PC-3 (cell line): ENCODE measurements at regions not wholly inside any gene's neighbourhood (a gene's known extent, or its start where the extent isn't known, plus 50 kb on each side); places are given as distances from the start of the nearest gene placed in this dataset.

Source experiments
- CTCF ChIP-seq: fragments of 300-600 bp; sonication (generic); conservative IDR thresholded peaks from 2 replicates; pipeline ENCODE4 v1.5.1; 2017; ENCODE audit warnings: antibody characterized with exemption, low read depth, mild to moderate bottlenecking, low read length
- EZH2 ChIP-seq: fragments of 300-600 bp; sonication (generic); IDR thresholded peaks from one replicate; pipeline ENCODE4 v1.6.1; 2017; ENCODE audit warnings: antibody characterized with exemption, mild to moderate bottlenecking, low read length; ENCODE audit not compliant: unreplicated experiment
- EZH2phosphoT487 ChIP-seq: fragments of 300-600 bp; sonication (generic); IDR thresholded peaks from 2 replicates; pipeline ENCODE4 v1.6.1; 2018; ENCODE audit warnings: mild to moderate bottlenecking, antibody characterized with exemption, low read length, borderline replicate concordance

GRCh38 chr5:120106912-120107525 lies 357.1 kb upstream of the PRR16 start:
- TF ChIP-seq CTCF: no peak
- TF ChIP-seq EZH2: no peak
- no peak for TF ChIP-seq EZH2phosphoT487
